HCT116 (cell line): ENCODE measurements at regions not wholly inside any gene's neighbourhood (a gene's known extent, or its start where the extent isn't known, plus 50 kb on each side); places are given as distances from the start of the nearest gene placed in this dataset.

ENCODE experiments used
- ATAC-seq: fragments of 200-7000 bp; cut with Tn5 transposase; 2 replicates; pipeline ENCODE4 v1.9.1; 2020; ENCODE audit warnings: mild to moderate bottlenecking, moderate library complexity
- BruUV-seq: library from RNA; stranded (reverse); fragments of 400-500 nt; replicated peaks from 2 replicates; lab custom pipeline; 2021; lab: Mats Ljungman, UMichigan
- CTCF ChIA-PET: fragments of 300-600 bp; sonication (Branson Sonifier 250); formaldehyde crosslinking; loops from one replicate; lab custom pipeline; 2021; ENCODE audit warnings: antibody characterized with exemption; lab: Charles Lee
- POLR2A ChIA-PET: fragments of 300-600, 350-600 bp; sonication (Branson Sonifier 250); formaldehyde crosslinking; loops from one replicate; lab custom pipeline; 2021; ENCODE audit warnings: antibody characterized with exemption; lab: Charles Lee
- RAD21 ChIA-PET, 2 experiments: fragments of 300-600 bp; sonication (Branson Sonifier 250); formaldehyde crosslinking; loops; one replicate each; lab custom pipeline; 2023; ENCODE audit warnings: low total read pairs in 2 of 2; ENCODE audit not compliant: uncharacterized antibody in 2 of 2, unreplicated experiment in 2 of 2, low non-redundant PET in 1 of 2; lab: Charles Lee
- DNase-seq: peaks from one replicate; pipeline ENCODE4 v3.0.0-alpha.2; 2010; ENCODE audit warnings: low read depth, low spot score
- H2AFZ ChIP-seq: fragments of 200-600 bp; shearing (Covaris generic), sonication (generic); 2 replicates; pipeline ENCODE4 v1.6.1; 2017; ENCODE audit warnings: low read depth, mixed run types, mixed read lengths, antibody characterized with exemption, low read length; ENCODE audit not compliant: poor library complexity, severe bottlenecking
- H3K27ac ChIP-seq: 2 replicates; pipeline ENCODE4 v1.5.1; 2012; ENCODE audit warnings: low read depth, low read length
- H3K27me3 ChIP-seq: fragments of 200-600 bp; sonication (generic); 2 replicates; pipeline ENCODE4 v1.6.1; 2016; ENCODE audit warnings: mixed run types, low read length, mixed read lengths; ENCODE audit not compliant: insufficient read depth
- H3K36me3 ChIP-seq, 2 experiments: fragments of 200-500 bp in 1 of 2; fragments of 200-600 bp in 1 of 2; sonication (Bioruptor generic) in 1 of 2; sonication (generic) in 1 of 2; 2 replicates each; pipeline versions ENCODE4 v1.5.1 to v1.6.1; 2014 to 2016; ENCODE audit warnings: low read length in 2 of 2, inconsistent platforms in 1 of 2, mixed read lengths in 1 of 2, mixed run types in 1 of 2; ENCODE audit not compliant: insufficient read depth in 2 of 2, control insufficient read depth in 1 of 2
- H3K4me1 ChIP-seq, 2 experiments: fragments of 200-600 bp in 1 of 2; sonication (generic) in 1 of 2; 2 replicates each; pipeline versions ENCODE4 v1.5.1 to v1.6.1; 2012 to 2017; ENCODE audit warnings: low read length in 2 of 2, inconsistent platforms in 1 of 2, mild to moderate bottlenecking in 1 of 2, mixed read lengths in 1 of 2, mixed run types in 1 of 2, moderate library complexity in 1 of 2; ENCODE audit not compliant: insufficient read depth in 2 of 2, control insufficient read depth in 1 of 2
- H3K4me2 ChIP-seq: fragments of 200-600 bp; sonication (generic); 2 replicates; pipeline ENCODE4 v1.6.1; 2017; ENCODE audit warnings: mixed run types, low read length, mixed read lengths
- H3K4me3 ChIP-seq, 2 experiments: fragments of 200-600 bp in 1 of 2; sonication (generic) in 1 of 2; replicated peaks in 1 of 2; 2 replicates each; pipeline ENCODE4 v1.5.1; 2011 to 2016; ENCODE audit warnings: low read length in 2 of 2, control low read depth in 1 of 2, low read depth in 1 of 2, mild to moderate bottlenecking in 1 of 2, mixed read lengths in 1 of 2, mixed run types in 1 of 2
- H3K79me2 ChIP-seq: fragments of 200-600 bp; sonication (generic); 2 replicates; pipeline ENCODE4 v1.6.1; 2017; ENCODE audit warnings: mild to moderate bottlenecking, mixed run types, low read length, moderate library complexity, mixed read lengths; ENCODE audit not compliant: insufficient read depth
- H3K9ac ChIP-seq: fragments of 200-600 bp; sonication (generic); 2 replicates; pipeline ENCODE4 v1.6.1; 2016; ENCODE audit warnings: low read length, mixed read lengths
- H3K9me2 ChIP-seq: fragments of 200-600 bp; sonication (generic), shearing (Covaris generic); 2 replicates; pipeline ENCODE4 v1.6.1; 2017; ENCODE audit warnings: mixed run types, mild to moderate bottlenecking, moderate library complexity; ENCODE audit not compliant: insufficient read depth
- H3K9me3 ChIP-seq, 2 experiments: fragments of 200-500 bp in 1 of 2; fragments of 200-600 bp in 1 of 2; sonication (Bioruptor generic) in 1 of 2; sonication (generic) in 1 of 2; 2 replicates each; pipeline ENCODE4 v1.6.1; 2014 to 2017; ENCODE audit warnings: low read length in 2 of 2, mixed read lengths in 2 of 2, inconsistent platforms in 1 of 2, low read depth in 1 of 2, mild to moderate bottlenecking in 1 of 2, mixed run types in 1 of 2, moderate library complexity in 1 of 2; ENCODE audit not compliant: control insufficient read depth in 1 of 2, insufficient read depth in 1 of 2
- H4K20me1 ChIP-seq: fragments of 200-600 bp; sonication (generic), shearing (Covaris generic); 2 replicates; pipeline ENCODE4 v1.6.1; 2017; ENCODE audit warnings: mixed run types, mild to moderate bottlenecking, moderate library complexity; ENCODE audit not compliant: insufficient read depth
- EGR1 ChIP-seq: IDR thresholded peaks from 2 replicates; pipeline ENCODE4 v1.6.1; 2012; ENCODE audit warnings: low read depth
- EZH2 ChIP-seq: fragments of 200-600 bp; sonication (generic); IDR thresholded peaks from 2 replicates; pipeline ENCODE4 v1.6.1; 2017; ENCODE audit warnings: antibody characterized with exemption, mixed run types
- intact Hi-C: fragments of 100-400 bp; cut with micrococcal nuclease; formaldehyde crosslinking; loops from 2 replicates; pipeline ENCODE4 v1.10.0; 2022
- TF ChIP-seq, protein P1 (sequence below): IDR thresholded peaks from 2 replicates; pipeline ENCODE4 v1.6.1; 2012
- TF ChIP-seq, protein P2 (sequence below): IDR thresholded peaks from 2 replicates; pipeline ENCODE4 v1.6.1; 2011; ENCODE audit warnings: mild to moderate bottlenecking, low read length, moderate library complexity; ENCODE audit not compliant: insufficient replicate concordance; ENCODE audit errors: extremely low read depth
- TF ChIP-seq, protein P3 (sequence below), 3 experiments: fragments of 200-600 bp in 1 of 3; sonication (generic) in 1 of 3; IDR thresholded peaks in 2 of 3; conservative IDR thresholded peaks in 1 of 3; 2 replicates each; pipeline ENCODE4 v1.5.1; 2012 to 2017; ENCODE audit warnings: low read depth in 2 of 3, low read length in 2 of 3, antibody characterized with exemption in 1 of 3, borderline replicate concordance in 1 of 3, control low read depth in 1 of 3, mild to moderate bottlenecking in 1 of 3, mixed read lengths in 1 of 3, mixed run types in 1 of 3, moderate library complexity in 1 of 3; ENCODE audit not compliant: insufficient read depth in 1 of 3

DNA sequence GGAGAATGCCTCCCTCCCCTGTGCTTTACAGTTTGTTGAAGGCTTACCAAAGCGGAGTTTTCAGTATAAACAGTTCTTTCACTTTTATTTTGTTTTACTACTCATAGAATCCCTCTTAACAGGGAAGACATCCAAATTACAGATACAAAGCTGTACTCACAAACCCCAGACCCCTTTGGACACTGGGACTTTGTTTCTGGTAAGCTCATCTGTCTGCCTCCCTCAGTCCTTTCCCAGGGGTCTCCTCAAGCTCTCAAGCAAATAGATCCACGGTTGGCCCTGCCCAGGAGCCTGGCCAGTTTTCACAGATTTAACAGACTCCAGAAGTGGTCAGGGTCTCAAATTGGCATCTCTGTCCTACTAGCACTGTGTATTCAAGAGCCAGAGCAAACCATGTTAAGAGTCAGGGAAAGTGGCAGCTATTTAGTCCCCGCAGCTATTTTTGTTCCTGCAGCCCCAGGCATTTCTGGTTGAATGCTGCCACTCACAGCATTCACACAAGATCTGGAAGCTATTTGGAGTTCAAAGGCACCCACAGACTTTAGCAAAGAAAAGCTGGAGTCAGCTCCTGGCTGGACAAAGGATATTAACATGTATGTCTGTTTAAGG, 54.2 kb downstream of the TMEM100 start:
- intact Hi-C loops, result no loop called here
- ATAC-seq, result no peak
- Histone ChIP-seq H3K36me3 (no peaks in the 10 kb centered on the region), H4K20me1 (no peaks in the 10 kb centered on the region), H3K4me3 (no peak overlapping the region), H3K9me2 (no peaks in the 10 kb centered on the region), H3K79me2 (no peaks in the 10 kb centered on the region), H3K27ac (no peak overlapping the region), H3K9me3 (no peaks in the 10 kb centered on the region), H3K27me3 (peaks cover 80% of the 10 kb centered on the region), H2AFZ (no peak overlapping the region), H3K9ac (no peak overlapping the region), H3K4me1 (no peaks in the 10 kb centered on the region), H3K4me2 (no peak overlapping the region)
- CTCF ChIA-PET, result no interaction called here
- BruUV-seq, result no TSS peak
- TF ChIP-seq EGR1, result no peak
- TF ChIP-seq, protein P1, sequence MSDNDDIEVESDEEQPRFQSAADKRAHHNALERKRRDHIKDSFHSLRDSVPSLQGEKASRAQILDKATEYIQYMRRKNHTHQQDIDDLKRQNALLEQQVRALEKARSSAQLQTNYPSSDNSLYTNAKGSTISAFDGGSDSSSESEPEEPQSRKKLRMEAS, result no peak
- TF ChIP-seq EZH2, result no peak
- TF ChIP-seq, protein P2, sequence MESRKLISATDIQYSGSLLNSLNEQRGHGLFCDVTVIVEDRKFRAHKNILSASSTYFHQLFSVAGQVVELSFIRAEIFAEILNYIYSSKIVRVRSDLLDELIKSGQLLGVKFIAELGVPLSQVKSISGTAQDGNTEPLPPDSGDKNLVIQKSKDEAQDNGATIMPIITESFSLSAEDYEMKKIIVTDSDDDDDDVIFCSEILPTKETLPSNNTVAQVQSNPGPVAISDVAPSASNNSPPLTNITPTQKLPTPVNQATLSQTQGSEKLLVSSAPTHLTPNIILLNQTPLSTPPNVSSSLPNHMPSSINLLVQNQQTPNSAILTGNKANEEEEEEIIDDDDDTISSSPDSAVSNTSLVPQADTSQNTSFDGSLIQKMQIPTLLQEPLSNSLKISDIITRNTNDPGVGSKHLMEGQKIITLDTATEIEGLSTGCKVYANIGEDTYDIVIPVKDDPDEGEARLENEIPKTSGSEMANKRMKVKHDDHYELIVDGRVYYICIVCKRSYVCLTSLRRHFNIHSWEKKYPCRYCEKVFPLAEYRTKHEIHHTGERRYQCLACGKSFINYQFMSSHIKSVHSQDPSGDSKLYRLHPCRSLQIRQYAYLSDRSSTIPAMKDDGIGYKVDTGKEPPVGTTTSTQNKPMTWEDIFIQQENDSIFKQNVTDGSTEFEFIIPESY, result no peak
- TF ChIP-seq, protein P3, sequence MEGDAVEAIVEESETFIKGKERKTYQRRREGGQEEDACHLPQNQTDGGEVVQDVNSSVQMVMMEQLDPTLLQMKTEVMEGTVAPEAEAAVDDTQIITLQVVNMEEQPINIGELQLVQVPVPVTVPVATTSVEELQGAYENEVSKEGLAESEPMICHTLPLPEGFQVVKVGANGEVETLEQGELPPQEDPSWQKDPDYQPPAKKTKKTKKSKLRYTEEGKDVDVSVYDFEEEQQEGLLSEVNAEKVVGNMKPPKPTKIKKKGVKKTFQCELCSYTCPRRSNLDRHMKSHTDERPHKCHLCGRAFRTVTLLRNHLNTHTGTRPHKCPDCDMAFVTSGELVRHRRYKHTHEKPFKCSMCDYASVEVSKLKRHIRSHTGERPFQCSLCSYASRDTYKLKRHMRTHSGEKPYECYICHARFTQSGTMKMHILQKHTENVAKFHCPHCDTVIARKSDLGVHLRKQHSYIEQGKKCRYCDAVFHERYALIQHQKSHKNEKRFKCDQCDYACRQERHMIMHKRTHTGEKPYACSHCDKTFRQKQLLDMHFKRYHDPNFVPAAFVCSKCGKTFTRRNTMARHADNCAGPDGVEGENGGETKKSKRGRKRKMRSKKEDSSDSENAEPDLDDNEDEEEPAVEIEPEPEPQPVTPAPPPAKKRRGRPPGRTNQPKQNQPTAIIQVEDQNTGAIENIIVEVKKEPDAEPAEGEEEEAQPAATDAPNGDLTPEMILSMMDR (IDR thresholded peaks at IDR 0.05 in 2 of 3, conservative IDR thresholded peaks at IDR 0.05 in 1 of 3; ENCODE audit: borderline replicate concordance in 1 of 3, insufficient read depth in 1 of 3, low read depth in 2 of 3, low read length in 2 of 3), result no peak
- DNase-seq, result no peak
- RAD21 ChIA-PET, result no interaction called here
- POLR2A ChIA-PET, result no interaction called here
